ENCODE measurements at regions not wholly inside any gene's neighbourhood (a gene's known extent, or its start where the extent isn't known, plus 50 kb on each side); places are given as distances from the start of the nearest gene placed in this dataset.

DNA sequence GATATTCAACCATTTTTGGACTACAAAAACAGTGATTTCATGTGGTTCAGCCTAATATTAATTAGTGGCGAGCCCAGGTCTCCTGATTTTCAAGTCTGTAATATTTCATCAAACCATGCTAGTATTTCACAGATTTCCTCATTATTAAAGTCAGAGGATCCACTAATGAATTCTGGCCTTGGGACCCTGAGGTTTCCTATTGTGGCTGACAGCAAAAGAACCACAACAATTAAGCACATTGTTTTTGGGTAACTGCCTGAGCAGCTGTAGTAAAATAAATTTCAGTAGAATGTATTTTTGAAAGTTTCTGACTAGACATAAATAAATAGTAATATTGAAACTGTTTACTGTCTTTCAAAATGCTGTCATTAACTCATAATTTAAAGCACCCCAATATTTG is 630.7 kb upstream of the MMS22L start:
- H3K36me3 ChIP-seq (ENCODE audit: insufficient read depth), result no peaks in the 10 kb centered on the region
- H2AFZ ChIP-seq (ENCODE audit: low read depth), result no peak overlapping the region
- no peaks in the 10 kb centered on the region for H3K27me3 ChIP-seq (ENCODE audit: insufficient read depth, low read depth)
- H3K4me3 ChIP-seq (IDR thresholded peaks at IDR 0.05; ENCODE audit: insufficient read depth, low read depth, low read length), result no peak overlapping the region
- H3K4me2 ChIP-seq, result no peak overlapping the region
- H3K9ac ChIP-seq, result no peak overlapping the region
- no peaks in the 10 kb centered on the region for H4K20me1 ChIP-seq (ENCODE audit: insufficient read depth)
- no peaks in the 10 kb centered on the region for H3K79me2 ChIP-seq (ENCODE audit: insufficient read depth, low read depth)
- no peak overlapping the region for H3K27ac ChIP-seq
- TF ChIP-seq, protein P1, sequence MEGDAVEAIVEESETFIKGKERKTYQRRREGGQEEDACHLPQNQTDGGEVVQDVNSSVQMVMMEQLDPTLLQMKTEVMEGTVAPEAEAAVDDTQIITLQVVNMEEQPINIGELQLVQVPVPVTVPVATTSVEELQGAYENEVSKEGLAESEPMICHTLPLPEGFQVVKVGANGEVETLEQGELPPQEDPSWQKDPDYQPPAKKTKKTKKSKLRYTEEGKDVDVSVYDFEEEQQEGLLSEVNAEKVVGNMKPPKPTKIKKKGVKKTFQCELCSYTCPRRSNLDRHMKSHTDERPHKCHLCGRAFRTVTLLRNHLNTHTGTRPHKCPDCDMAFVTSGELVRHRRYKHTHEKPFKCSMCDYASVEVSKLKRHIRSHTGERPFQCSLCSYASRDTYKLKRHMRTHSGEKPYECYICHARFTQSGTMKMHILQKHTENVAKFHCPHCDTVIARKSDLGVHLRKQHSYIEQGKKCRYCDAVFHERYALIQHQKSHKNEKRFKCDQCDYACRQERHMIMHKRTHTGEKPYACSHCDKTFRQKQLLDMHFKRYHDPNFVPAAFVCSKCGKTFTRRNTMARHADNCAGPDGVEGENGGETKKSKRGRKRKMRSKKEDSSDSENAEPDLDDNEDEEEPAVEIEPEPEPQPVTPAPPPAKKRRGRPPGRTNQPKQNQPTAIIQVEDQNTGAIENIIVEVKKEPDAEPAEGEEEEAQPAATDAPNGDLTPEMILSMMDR (conservative IDR thresholded peaks at IDR 0.05; ENCODE audit: low read depth, low read length), result no peak
- H3K4me1 ChIP-seq (ENCODE audit: low read depth, poor library complexity, severe bottlenecking), result peaks cover 15% of the 10 kb centered on the region

DNA sequence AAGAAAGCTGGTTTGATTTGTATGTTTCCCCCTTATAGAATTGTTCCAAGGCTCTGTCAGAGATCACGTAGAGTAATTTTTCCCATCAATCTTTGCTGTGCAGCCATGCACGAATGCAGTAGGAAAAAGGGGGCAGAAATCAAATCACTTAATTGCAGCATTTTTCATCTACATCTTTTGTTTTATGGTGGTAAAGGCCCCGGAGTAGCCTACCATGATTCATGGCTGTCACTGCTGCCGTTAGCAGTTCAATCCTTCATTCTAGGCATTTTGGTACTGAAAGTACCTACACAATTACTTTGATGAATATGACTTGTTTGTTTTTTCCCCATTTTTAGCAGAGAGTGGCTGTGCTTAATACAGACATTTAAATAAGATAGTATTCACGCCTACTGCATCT is 631.9 kb upstream of the MMS22L start:
- Histone ChIP-seq H3K4me2 (no peak overlapping the region), H3K27ac (no peak overlapping the region), H3K4me3 (IDR thresholded peaks at IDR 0.05; ENCODE audit: insufficient read depth, low read depth, low read length) (no peak overlapping the region), H2AFZ (ENCODE audit: low read depth) (no peak overlapping the region), H3K4me1 (ENCODE audit: low read depth, poor library complexity, severe bottlenecking) (peaks cover 15% of the 10 kb centered on the region), H3K79me2 (ENCODE audit: insufficient read depth, low read depth) (no peaks in the 10 kb centered on the region), H4K20me1 (ENCODE audit: insufficient read depth) (no peaks in the 10 kb centered on the region), H3K9ac (no peak overlapping the region), H3K27me3 (ENCODE audit: insufficient read depth, low read depth) (no peaks in the 10 kb centered on the region), H3K36me3 (ENCODE audit: insufficient read depth) (no peaks in the 10 kb centered on the region)
- TF ChIP-seq, protein P1 (conservative IDR thresholded peaks at IDR 0.05; ENCODE audit: low read depth, low read length), result no peak

DNA sequence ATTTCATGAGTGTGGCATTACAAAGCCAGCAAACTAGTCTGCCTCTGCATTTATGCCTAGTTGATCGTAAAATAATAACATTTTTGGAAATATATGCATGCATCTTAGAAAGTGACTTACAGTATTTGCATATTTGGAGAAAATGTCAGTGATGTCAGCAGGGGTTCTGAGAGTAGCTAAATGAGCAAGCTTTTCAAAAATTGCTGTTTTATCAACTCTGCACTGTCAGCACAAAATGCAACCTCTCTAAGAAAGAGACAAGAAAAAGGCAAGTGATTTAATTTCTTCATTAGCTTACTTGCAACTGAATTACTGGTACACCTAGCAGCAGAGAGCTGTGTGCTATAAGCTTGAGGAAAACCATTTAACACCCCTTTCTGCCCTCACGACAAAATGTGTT is 632.5 kb upstream of the MMS22L start:
- Histone ChIP-seq H3K27ac (no peak overlapping the region), H2AFZ (ENCODE audit: low read depth) (no peak overlapping the region), H3K4me2 (0 out of 2 replicates have a peak overlapping the region, but pooled peaks have one; percentile 13), H3K4me3 (IDR thresholded peaks at IDR 0.05; ENCODE audit: insufficient read depth, low read depth, low read length) (no peak overlapping the region), H3K4me1 (ENCODE audit: low read depth, poor library complexity, severe bottlenecking) (peaks cover 15% of the 10 kb centered on the region), H4K20me1 (ENCODE audit: insufficient read depth) (no peaks in the 10 kb centered on the region), H3K36me3 (ENCODE audit: insufficient read depth) (no peaks in the 10 kb centered on the region), H3K79me2 (ENCODE audit: insufficient read depth, low read depth) (no peaks in the 10 kb centered on the region), H3K9ac (no peak overlapping the region), H3K27me3 (ENCODE audit: insufficient read depth, low read depth) (no peaks in the 10 kb centered on the region)
- TF ChIP-seq, protein P1 (conservative IDR thresholded peaks at IDR 0.05; ENCODE audit: low read depth, low read length), result no peak

DNA sequence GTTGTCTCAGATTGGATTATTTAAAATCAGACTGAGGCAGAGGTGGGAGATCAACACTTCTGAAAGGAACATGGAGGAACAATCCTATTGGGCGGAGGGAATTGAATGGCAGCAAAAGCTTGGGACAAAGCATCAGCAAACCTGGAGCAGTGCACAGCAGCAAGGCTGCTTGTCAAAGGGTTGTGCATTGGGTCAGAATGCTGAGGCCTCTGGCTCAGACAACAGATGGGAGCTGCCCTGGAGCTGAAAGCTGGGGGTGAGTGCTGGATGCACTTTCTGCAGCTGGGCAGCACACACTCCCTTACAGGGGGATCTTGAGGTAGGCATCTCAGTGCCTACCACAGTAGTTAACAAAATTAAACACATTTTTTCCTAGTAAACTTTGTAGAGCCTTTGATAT is 634.4 kb upstream of the MMS22L start:
- Histone ChIP-seq H3K9ac (no peak overlapping the region), H4K20me1 (ENCODE audit: insufficient read depth) (no peaks in the 10 kb centered on the region), H3K27ac (no peak overlapping the region), H3K4me1 (ENCODE audit: low read depth, poor library complexity, severe bottlenecking) (peaks cover 15% of the 10 kb centered on the region), H3K79me2 (ENCODE audit: insufficient read depth, low read depth) (no peaks in the 10 kb centered on the region), H3K4me3 (IDR thresholded peaks at IDR 0.05; ENCODE audit: insufficient read depth, low read depth, low read length) (no peak overlapping the region), H3K4me2 (no peak overlapping the region), H3K27me3 (ENCODE audit: insufficient read depth, low read depth) (no peaks in the 10 kb centered on the region), H2AFZ (ENCODE audit: low read depth) (no peak overlapping the region), H3K36me3 (ENCODE audit: insufficient read depth) (no peaks in the 10 kb centered on the region)
- TF ChIP-seq, protein P1 (conservative IDR thresholded peaks at IDR 0.05; ENCODE audit: low read depth, low read length), result no peak

Data from KMS-11 (cell line).